Peyer's patch (tissue), 4 donors: ENCODE measurements at regions not wholly inside any gene's neighbourhood (a gene's known extent, or its start where the extent isn't known, plus 50 kb on each side); places are given as distances from the start of the nearest gene placed in this dataset.

Source experiments
- DNase-seq, 3 donors: peaks; one replicate each; pipeline ENCODE4 v3.0.0-alpha.2; 2017 to 2019
- H3K27ac ChIP-seq, 4 donors: fragments of 200-600 bp; sonication (generic); one replicate each; pipeline ENCODE4 v1.5.1; 2016 to 2019
- H3K27me3 ChIP-seq, 2 donors: fragments of 200-600 bp; sonication (generic); one replicate each; pipeline ENCODE4 v1.5.1; 2019
- H3K36me3 ChIP-seq, 3 donors: fragments of 200-600 bp; sonication (generic); one replicate each; pipeline ENCODE4 v1.5.1; 2016 to 2019
- H3K4me1 ChIP-seq, 4 donors: fragments of 200-600 bp; sonication (generic); one replicate each; pipeline ENCODE4 v1.5.1; 2016 to 2019
- H3K4me3 ChIP-seq, 4 donors: fragments of 200-600 bp; sonication (generic); 1 replicate in 3 of 4; 2 replicates in 1 of 4; pipeline ENCODE4 v1.5.1; 2016 to 2019; ENCODE audit warnings: mild to moderate bottlenecking in 1 of 4
- H3K9me3 ChIP-seq, 4 donors: fragments of 200-600 bp; sonication (generic); one replicate each; pipeline ENCODE4 v1.5.1; 2016 to 2019; ENCODE audit warnings: mild to moderate bottlenecking in 1 of 4
- POLR2A ChIP-seq, 2 donors: fragments of 450-650 bp; IDR thresholded peaks; one replicate each; pipeline ENCODE4 v1.5.1; 2017; ENCODE audit warnings: antibody characterized with exemption in 2 of 2, mild to moderate bottlenecking in 2 of 2, moderate library complexity in 2 of 2
- TF ChIP-seq, protein P1 (sequence below), 6 experiments: fragments of 450-650 bp in 4 of 6; fragments of 200-600 bp in 2 of 6; sonication (generic) in 1 of 6; IDR thresholded peaks; one replicate each; pipeline ENCODE4 v1.5.1; 2017 to 2019; ENCODE audit warnings: antibody characterized with exemption in 6 of 6, mild to moderate bottlenecking in 3 of 6, moderate library complexity in 1 of 6

DNA sequence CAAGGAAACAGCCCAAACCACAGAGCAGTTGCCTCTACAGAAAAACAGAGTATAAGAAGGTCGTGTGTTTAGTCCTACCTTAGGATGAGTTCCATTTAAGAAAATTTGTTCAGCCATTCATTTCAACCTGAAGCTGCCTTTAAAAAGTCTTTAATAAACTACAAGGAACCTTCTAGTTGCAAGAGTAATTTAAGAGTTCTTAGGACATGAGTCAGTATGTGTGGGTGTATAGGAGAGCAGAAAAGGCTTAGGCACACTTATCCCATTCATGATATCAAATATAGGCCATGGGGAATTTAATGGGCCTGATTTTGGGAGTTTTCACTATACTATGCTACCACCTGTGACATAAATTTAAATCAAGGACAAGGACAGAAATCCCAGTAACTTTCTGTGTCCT lies 496.8 kb downstream of the TFEC start:
- DNase-seq: no peak
- H3K9me3 ChIP-seq: no peaks in the 10 kb centered on the region
- no peaks in the 10 kb centered on the region for H3K4me1 ChIP-seq
- H3K27me3 ChIP-seq: no peaks in the 10 kb centered on the region
- no peak overlapping the region for H3K4me3 ChIP-seq
- H3K27ac ChIP-seq: no peak overlapping the region
- H3K36me3 ChIP-seq: no peaks in the 10 kb centered on the region
- TF ChIP-seq, protein P1, sequence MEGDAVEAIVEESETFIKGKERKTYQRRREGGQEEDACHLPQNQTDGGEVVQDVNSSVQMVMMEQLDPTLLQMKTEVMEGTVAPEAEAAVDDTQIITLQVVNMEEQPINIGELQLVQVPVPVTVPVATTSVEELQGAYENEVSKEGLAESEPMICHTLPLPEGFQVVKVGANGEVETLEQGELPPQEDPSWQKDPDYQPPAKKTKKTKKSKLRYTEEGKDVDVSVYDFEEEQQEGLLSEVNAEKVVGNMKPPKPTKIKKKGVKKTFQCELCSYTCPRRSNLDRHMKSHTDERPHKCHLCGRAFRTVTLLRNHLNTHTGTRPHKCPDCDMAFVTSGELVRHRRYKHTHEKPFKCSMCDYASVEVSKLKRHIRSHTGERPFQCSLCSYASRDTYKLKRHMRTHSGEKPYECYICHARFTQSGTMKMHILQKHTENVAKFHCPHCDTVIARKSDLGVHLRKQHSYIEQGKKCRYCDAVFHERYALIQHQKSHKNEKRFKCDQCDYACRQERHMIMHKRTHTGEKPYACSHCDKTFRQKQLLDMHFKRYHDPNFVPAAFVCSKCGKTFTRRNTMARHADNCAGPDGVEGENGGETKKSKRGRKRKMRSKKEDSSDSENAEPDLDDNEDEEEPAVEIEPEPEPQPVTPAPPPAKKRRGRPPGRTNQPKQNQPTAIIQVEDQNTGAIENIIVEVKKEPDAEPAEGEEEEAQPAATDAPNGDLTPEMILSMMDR (IDR thresholded peaks at IDR 0.05): no peak
- no peak for TF ChIP-seq POLR2A (IDR thresholded peaks at IDR 0.05)

DNA sequence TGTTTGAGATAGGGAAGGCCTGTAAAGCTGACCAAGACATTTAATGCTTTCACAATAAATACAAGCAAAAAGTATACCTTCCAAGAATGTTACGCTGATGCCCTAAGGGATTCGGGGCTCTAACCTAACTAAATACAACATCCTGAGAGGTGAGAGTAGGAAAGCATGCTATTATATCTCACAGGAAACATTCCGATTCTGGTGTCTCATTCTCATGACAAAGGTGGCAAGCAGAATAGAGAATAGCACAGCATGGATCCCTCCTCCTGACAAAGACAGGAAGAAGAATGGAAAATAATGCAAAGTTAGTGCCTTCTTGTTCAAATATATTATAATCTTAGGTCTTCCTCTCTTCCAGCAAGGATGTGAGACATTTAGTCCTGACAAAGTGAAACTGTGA lies 504.3 kb downstream of the TFEC start:
- Histone ChIP-seq H3K36me3 (no peaks in the 10 kb centered on the region), H3K4me3 (no peak overlapping the region), H3K27me3 (no peaks in the 10 kb centered on the region), H3K4me1 (no peaks in the 10 kb centered on the region), H3K9me3 (peaks cover 0 to 5% (median 0%) of the 10 kb centered on the region in 4 donors), H3K27ac (no peak overlapping the region)
- TF ChIP-seq POLR2A (IDR thresholded peaks at IDR 0.05): no peak
- no peak for DNase-seq

DNA sequence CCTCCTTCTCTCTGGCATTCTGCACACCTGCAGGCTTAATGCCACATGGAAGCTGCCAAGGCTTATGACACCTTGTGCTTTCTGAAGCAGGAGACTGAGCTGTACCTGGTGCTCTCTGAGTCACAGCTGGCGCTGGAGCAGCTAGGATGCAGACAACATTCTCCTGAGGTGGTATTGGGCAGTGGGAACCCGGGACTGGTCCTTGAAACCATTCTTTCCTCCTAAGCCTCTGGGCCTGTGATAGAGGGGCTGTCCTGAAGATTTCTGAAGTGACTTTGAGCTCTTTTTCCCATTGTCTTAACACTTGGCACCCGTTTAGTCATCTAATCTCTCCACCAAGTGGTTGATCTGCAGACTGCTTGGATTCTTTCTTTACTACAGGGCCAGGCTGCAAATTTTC lies 508.4 kb downstream of the TFEC start:
- H3K27me3 ChIP-seq: no peaks in the 10 kb centered on the region
- H3K9me3 ChIP-seq: peaks cover 0 to 5% (median 0%) of the 10 kb centered on the region in 4 donors
- no peak for DNase-seq
- H3K4me3 ChIP-seq: no peak overlapping the region
- H3K27ac ChIP-seq: no peak overlapping the region
- no peaks in the 10 kb centered on the region for H3K36me3 ChIP-seq
- no peak for TF ChIP-seq POLR2A (IDR thresholded peaks at IDR 0.05)
- TF ChIP-seq, protein P1 (IDR thresholded peaks at IDR 0.05): no peak
- no peaks in the 10 kb centered on the region for H3K4me1 ChIP-seq

DNA sequence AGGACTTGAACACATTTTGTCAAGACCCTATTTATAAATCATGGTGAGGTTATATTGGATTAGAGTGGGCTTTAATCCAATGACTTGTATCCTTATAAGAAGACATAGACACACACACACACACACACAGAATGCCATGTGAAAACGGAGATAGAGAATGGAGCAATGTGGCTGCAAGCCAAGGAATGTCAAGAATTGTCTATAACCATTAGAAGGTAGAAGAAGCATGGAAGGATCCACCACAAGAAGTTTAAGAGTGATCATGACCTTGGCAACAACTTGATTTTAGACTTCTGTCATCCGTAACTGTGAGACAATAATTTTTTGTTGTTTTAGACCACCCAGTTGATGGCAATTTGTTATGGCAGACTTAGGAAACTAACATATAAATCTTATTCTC lies 514.2 kb downstream of the TFEC start:
- no peaks in the 10 kb centered on the region for H3K4me1 ChIP-seq
- no peaks in the 10 kb centered on the region for H3K27me3 ChIP-seq
- H3K36me3 ChIP-seq: no peaks in the 10 kb centered on the region
- no peak overlapping the region for H3K4me3 ChIP-seq
- no peaks in the 10 kb centered on the region for H3K9me3 ChIP-seq
- H3K27ac ChIP-seq: no peak overlapping the region
- no peak for DNase-seq
- TF ChIP-seq POLR2A (IDR thresholded peaks at IDR 0.05): no peak
- TF ChIP-seq, protein P1 (IDR thresholded peaks at IDR 0.05): no peak

DNA sequence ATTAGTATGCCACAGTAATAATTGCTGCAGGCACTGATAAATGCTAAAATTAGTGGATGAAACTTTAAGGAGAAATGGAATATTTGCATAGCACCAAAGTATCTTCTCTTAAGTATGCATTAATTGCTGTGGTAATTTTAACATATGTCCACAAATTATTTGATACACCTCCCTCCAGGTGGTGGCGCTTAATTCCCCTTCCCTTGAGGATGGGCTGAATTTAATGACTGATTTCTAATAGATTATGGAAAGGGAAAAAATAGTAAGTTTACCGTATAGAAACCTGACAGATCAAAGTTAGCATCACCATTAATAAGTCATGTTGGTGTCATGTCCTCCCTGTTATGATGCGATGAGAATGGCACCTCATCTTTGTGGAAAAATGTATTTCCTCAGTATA lies 519.2 kb downstream of the TFEC start:
- no peak overlapping the region for H3K27ac ChIP-seq
- H3K4me3 ChIP-seq: no peak overlapping the region
- TF ChIP-seq POLR2A (IDR thresholded peaks at IDR 0.05): no peak
- TF ChIP-seq, protein P1 (IDR thresholded peaks at IDR 0.05): no peak
- DNase-seq: no peak
- no peaks in the 10 kb centered on the region for H3K36me3 ChIP-seq
- no peaks in the 10 kb centered on the region for H3K9me3 ChIP-seq
- H3K27me3 ChIP-seq: no peaks in the 10 kb centered on the region
- H3K4me1 ChIP-seq: no peaks in the 10 kb centered on the region

DNA sequence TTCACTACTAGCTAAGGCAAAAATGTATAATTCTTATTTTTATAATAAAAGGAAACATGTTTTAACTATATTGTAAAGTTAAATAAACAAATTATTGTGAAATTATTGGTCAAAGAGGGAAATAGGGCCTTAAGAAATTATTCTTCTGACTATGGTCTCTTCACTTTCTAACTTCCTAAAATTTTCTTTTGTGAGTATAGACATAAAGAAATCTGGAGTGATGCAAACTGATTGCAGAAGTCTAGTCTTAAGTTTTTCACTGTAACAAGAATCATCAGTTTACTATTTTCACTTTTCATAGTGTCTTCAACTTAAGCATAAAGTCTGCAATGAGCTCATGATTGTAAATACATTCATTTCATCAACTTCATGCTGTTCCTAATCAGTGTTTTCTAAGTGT lies 525.4 kb downstream of the TFEC start:
- no peak for TF ChIP-seq POLR2A (IDR thresholded peaks at IDR 0.05)
- TF ChIP-seq, protein P1 (IDR thresholded peaks at IDR 0.05): no peak
- H3K36me3 ChIP-seq: no peaks in the 10 kb centered on the region
- no peaks in the 10 kb centered on the region for H3K4me1 ChIP-seq
- H3K4me3 ChIP-seq: no peak overlapping the region
- H3K27me3 ChIP-seq: no peaks in the 10 kb centered on the region
- no peak for DNase-seq
- H3K9me3 ChIP-seq: no peaks in the 10 kb centered on the region
- H3K27ac ChIP-seq: no peak overlapping the region
